Superior temporal gyrus (tissue), 1 donor: ENCODE measurements at regions not wholly inside any gene's neighbourhood (a gene's known extent, or its start where the extent isn't known, plus 50 kb on each side); places are given as distances from the start of the nearest gene placed in this dataset.
"Not testable (repeated sequence)": the region's sequence is repeated elsewhere in the genome, so short reads cannot be mapped to it uniquely, and the experiment has no call there.

ENCODE experiments used
- DNase-seq: peaks from one replicate; pipeline ENCODE4 v3.0.0-alpha.2; 2016; ENCODE audit errors: extremely low spot score

DNA sequence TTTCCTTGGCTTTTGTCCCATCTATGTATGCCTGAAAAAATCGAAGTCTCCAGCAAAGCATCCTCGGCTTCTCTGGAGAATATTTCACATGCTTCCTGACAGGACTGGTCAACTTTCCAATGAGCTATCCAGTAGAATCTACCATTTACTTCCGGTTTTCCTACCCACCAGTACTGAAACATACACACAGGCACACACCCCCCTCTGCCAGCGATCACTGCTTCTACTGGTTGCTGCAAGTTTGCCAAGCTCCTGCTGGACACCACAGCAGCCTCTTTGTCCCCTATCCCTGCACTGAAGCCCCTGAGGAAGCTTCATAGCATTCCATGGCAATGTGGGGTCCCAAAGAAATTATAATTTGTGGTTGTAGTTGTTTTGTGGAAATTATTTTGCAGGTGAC lies 536.8 kb downstream of the MATN1 start:
- no peak for DNase-seq

DNA sequence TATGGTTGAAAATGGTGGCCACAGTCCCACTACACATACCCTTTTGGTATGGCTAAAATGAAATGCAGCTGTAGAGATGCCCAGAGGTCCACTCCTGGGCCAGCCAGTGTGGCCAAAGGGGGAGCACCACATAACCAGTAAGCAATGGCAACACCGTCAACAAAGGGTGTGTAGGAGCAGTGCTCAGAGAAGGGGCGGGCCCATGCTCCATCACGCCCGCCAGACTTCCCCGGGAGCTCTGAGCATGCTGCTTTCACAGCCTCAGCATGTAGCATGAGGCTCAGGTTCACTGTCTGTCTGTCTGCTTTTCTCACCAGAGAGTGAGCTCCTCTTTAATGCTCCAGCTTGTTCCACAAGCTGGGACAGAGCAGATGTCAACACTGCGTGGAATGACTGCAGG lies 537.6 kb downstream of the MATN1 start:
- no peak for DNase-seq

DNA sequence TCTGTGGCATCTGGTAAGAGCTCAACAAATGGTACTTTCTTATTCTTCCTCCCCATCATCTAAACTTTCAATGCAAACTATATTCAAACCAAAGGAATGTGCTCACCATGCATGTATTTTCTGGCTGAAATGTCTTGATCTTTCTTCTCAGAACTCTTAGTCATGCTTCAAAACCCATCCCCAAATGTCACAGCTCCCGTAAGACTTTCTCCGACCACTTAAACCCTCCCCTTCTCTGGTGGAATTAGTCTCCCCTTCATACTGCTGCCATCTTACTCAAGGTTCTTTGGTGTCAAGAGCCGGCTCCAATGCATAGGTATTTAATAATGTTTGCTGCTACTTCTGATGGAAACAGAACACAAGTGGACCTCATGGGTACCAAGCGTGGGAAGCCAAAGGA lies 538.1 kb downstream of the MATN1 start:
- no peak for DNase-seq

DNA sequence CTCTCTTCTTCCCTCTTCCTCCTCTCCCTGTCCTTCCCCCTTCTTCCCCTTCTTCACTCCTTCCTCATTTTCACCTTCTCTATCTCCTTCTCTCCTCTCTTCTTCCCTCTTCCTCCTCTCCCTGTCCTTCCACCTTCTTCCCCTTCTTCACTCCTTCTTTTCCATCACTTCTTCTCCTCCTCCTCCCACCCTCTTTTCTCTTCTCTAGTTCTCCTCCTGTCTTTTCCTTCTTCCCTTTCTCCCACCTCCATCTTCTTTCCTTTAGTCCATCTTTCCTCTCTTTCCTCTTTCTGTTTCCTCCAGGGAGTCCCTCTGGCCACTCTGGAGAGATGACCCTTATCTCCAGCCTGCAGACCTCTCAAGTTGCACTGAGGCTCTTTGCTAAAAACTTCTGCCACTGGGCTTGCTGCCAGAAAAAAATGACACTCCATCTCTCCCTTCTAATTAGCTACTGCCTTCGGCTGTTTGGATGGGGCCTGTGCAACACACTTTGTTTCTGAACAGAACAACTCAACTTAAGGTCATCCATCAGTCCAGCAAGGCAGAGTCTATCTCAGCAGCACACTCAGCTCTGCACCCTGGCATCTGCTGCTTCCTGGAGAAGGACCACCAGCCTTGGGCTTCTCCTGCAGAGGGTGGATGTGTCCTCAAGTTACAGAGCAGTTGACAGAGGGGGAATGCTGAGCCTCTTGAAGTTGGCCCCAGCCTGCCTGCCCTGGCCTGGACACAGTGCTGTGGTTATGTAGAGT lies 538.8 kb downstream of the MATN1 start:
- DNase-seq: no peak

DNA sequence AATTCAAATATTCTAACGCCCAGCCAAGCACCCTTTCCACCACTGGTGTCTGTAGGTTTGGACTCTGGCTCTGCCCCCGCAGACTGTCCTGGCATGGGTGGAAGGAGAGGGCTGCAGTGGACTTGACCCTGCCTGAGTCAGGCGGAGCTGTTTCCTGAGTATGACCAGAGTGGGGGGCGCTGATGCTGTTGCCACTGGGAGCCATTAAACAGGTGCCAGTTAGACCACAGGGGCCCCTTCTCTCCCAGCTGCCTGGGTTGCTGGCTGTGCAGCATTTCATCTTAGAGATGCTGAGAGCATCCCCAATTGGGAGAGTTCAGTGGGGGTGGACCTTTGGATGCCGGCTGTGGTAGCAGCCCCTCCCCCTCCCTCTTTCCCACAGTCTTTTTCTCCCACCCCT lies 539.5 kb downstream of the MATN1 start:
- no peak for DNase-seq

DNA sequence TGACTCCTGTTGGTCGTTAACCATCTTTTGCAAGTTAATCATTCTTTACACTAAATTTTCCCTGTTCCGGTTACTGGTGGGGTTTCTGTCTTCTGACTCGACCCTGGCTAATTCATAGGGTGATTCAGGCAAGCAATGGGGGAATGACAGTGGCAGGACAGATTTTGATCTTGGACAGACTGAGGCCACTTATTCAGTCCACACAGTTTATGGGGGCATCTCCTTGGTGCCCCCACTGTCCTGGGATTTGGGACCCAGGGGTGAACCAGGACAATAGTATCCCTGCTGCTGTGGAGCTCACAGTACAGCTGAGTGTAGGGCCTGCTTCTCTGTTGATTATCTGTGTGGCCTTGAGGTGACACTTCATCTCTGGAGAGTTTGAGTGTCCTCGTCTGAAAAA lies 540.4 kb downstream of the MATN1 start:
- DNase-seq: no peak

DNA sequence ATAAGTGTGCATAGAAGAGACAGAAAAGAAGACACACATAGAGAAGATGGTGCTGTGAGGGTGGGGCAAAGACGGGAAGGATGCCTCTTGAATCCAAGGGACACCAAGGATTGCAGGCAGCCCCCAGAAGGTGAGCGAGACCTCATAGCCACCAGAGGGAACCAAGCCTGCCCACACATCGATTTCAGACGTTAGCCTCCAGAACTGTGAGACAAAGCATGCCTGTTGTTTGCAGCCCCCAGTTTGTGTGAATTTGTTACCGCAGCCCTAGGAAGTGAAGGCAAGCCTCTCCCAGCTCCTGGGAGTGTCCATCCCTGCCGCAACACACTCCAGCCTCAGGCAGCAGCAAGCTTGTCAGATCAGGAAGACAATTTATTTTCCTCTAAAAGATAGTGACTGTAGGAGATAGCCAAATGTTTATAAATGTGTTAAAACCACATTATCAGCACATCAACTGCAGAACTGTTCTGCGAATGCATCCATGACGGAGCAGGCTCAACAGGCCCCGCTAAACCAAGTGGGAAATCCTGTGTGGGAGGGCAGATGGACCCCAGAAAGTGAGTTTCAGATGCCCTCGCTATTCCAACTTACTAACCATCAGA lies 543.3 kb downstream of the MATN1 start:
- no peak for DNase-seq

DNA sequence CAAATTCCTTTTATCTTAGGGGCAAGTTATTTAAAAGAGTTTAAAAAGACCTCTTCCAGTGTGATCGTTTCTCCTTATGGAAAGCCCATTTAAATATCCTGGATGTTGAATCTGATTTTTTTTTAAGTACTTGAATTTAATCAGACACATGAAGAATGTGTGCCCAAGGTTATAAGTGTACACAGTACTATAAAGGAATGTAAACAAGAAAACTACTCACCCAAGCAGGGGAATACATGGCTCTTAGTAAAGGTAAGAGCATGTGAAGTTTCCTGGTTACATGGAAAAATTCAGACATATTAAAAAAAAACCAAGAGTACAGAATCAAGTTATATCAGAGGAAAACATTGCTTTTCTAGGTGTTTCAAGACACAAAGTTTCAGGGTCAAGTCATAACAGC lies 546.9 kb downstream of the MATN1 start:
- DNase-seq: no peak

DNA sequence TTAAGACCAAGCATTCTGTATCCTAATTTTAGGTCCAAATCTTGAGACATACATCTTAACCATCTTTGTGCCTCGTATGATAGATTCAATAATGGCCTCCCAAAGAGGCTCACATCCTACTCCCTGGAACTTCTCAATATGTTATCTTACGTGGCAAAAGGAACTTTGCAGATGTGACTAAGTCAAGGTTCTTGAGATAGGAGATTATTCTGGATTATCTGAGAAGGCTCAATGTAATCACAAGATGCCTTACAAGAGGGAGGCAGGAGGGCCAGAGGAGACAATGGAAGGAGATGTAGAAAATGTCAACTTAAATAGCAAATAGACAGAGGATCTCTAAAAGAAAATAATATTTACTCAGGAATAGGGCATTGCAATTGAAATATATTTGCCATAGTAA lies 548.9 kb downstream of the MATN1 start:
- no peak for DNase-seq

DNA sequence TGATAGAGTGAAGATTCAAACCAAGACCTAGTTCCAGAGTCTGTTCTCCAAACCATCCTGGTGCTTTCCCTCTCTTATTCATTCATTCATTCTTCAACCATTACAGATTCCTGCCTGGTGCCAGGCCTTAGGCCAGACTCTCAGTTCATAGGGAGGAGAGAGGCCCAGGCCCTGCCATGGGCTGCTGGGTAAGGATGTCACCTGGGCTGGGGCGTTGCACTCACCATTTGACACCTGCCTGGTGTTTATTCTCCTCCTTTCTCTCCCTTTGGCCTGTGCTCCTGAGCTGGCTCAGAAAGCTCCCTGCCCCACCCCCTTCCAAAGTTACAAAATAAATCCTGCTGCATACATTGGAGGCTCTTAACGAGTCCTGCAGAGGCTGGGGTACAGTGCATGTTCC lies 549.8 kb downstream of the MATN1 start:
- DNase-seq: no peak

DNA sequence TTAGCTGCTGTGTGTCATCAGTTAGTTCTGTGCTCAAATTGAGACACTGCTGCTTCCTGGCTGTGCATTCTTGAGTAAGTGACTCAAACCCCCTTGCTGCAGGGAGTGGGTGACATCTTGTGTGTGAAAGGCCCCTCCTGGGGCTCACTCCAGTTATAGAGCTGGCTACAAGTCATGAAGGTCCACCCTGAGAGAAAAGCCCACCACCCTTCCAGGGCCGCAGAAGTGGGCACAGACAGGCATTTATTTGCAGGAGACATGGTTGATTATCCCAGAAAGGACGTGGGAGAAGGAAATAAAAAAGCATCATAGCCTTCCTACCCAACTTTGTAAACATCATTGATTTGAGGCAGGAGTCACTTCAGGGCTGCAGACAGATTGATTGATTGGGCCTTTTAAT lies 550.6 kb downstream of the MATN1 start:
- DNase-seq: no peak

DNA sequence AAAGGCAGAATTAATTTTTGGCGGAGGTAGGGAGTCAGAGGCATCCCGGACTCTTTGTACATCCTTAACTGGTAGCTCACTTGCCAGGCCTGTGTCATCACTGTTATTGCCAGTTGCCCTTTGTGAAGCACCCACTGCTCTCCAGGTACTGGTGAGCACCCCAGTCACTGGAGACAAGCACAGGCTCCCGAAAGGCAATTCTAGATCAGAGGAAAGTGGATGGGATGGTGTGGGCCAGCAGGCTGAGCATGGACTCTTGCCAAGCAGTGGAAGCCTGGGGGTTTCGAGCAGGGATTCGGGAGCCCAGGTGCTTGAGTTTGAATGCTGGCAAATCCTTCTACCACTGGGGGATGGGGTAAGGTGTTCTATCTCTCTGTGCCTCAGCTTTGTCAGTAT lies 551.1 kb downstream of the MATN1 start:
- DNase-seq: no peak

DNA sequence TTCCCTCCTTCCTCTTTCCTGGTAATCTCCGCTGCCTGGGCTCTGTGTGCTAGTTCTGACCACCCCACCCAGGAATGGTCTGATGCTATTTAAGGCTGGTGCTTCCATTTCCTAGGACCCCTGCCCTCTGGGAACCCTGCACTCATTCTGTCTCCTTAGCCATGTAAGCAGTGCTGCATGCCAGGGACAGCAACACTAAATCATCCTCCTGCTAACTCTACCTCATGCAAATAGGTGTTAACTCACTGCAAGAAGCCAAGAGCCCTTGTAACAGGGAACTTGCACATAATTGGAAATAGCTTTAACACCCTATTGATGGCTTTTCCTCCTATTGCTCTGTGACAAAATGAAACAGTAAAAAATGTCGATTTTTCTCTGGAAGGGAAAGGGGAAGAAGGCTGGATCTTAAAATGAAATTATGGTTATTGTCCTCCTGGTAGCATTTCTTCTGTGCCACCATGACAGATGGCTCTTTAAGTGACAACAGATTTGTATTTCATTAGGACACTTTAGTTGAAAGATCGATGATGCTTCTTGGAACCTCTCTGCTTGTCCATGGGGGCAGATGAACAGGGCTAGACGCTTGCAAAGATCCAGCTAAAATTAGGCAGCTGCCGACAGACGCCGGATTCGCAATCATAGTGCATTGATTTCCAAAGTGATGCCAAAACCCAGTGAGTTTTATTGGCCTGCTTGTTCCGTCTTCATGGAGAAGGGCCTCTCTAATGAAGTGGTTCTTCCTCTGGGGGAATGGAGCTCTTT lies 551.7 kb downstream of the MATN1 start:
- no peak for DNase-seq

DNA sequence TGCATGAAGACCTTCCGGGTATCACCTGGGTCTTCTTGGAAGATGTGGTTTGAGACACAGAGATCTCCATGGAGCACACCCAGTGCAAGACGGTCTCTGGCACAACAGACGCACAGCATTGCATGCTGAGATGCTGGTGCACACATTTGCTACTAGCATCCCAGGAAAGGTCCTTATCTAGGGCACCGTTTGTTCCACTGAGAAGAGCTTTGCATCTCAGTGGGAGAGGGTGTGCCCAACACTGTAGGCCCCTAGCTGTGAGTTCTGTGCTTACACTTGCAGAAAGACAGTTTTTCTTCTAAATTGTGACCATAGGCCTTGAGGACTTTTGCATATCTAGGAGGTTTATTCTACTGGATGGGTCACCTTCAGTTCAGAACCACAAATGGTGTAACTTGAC lies 554.1 kb downstream of the MATN1 start:
- DNase-seq: no peak

DNA sequence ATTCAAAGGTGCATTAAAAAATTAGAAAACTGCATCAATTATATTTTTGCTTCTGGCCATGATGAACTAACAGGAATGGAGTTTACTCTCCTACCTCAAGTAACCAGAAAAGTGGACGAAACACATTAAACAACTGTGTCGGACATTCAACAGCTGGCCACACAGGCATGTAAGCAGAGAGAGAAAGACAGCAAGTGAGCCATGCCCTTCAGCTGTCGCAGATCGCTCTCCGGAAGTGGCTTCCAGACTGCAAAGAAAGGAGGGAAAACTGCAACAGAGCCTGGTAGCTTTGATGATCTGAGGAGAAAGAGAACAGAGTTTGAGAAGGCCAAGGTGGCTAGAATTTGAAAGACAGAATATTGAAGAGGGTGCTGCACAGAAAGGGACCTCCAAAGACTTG lies 557.2 kb downstream of the MATN1 start:
- no peak for DNase-seq

DNA sequence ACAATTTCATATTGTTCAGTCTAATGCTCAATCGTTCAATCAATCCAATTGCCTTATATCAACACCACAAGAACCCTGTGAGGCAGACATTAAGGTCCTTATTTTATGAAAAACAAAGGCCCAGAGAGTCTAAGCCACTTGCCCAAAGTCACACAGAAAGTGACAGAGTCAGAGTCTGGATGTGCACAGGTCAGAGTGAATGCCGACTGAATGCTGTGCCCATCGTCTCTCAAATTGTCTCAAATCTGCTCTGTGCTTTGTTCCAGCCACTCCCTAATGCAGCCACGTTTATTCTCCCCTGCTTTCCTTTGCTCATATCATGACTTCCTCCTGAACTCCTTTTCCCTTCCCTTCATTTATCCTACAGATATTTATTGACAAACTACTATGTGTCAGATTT lies 558.3 kb downstream of the MATN1 start:
- DNase-seq: no peak

DNA sequence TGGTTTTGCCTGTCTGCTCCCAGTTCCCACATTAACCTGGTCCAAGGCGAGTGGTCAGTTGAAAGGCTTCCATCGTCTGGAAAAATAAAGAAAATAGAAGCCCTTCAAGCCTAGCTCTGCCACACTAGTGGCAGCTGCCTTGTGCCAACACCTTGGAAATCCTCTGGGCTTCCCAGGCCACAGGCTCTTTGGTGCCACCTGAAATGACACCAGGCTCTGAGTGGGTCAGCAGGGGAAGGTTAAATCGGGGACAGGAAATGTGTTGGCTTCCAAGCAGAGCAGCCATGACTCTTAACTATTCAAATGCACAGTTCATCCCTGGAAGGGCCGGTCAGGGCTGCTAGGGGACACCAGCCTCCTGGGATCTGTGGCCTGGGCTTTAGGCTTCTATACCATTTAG lies 558.7 kb downstream of the MATN1 start:
- DNase-seq: no peak

DNA sequence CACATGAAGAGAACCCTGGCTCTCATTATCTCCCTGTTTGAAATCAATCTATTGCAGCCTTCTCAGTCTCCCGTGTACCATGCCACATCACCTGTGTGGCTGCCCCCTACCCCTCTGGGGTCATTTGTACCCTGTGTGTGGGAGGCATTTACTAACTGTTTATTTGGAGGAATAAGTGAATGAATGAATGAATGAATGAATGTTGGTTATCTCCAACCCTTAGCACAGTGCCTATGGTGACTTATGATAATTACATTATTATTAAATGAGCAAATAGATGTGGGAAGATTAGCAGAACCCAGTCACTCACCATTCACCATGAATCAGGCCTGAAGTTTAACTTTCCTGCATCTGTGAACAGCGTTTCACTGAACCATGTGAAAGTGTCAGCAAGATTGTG lies 560.8 kb downstream of the MATN1 start:
- DNase-seq: no peak

DNA sequence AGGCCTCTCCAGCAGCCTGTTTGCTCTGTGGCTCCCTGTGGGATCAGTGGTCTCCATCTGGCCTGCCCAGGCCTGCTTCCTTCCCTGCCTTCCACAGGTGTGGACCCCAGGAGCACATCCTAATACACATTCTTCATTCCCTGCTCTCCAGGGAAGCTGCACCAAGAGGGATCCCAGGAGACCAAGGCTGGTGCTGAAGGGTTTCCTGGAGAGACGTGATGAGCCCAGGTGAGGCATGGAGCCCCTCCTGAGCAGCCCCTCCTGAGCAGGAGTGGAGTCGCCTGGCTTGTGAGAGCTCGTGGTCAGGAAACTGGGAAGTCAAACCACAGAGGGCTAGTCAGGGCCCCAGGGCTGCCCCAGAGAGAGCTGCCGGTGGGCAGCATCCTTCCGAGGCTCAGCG lies 561.4 kb downstream of the MATN1 start:
- no peak for DNase-seq

DNA sequence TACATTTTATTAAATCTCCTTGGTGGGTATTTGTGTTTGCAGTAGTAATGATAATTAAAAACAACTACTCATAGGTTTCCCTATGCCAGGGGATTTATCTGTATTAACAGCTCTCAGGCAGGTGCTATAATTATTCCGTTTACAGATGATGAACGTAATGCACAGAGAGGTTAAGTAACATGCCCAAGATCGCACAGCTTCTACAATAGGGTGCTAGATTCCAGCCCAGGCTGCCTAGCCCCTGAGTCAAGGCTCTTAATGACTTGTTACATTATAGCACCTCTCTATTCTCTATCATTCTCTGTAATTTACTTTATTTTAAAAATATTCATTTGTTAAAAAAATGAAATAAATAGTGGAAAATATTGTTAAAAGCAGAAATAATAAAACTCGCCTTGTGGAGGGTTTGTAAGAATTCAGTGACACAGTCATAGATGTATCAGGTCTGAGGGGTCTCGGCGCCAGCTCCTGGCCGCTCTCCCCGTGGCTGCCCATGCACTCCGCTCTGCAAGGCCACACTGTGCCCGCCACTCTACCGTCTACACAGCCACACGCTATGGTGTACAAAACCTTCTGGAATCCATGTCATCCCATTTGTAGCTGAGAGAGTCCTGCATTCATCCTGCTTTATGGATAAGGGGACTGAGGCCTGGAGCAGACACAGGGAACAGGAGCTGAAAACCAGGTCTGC lies 562.2 kb downstream of the MATN1 start:
- no peak for DNase-seq

DNA sequence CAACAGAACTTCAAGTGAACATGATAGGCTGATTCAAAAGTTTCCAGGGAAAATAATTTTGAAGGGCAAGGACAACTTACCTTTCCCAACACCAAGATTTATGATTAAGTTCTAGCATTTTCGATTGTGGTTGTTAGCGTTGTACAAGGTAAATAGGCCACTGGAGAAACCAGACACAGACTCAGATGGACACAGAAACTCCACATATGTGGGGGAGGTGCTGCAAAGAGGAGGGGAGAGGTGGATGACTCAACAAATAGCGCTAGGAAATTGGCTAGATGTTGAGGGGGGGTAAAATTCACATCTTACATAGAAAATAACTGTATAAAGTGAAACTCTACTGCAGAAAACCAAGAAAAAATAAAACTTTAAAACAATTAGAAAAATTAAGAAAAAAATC lies 564.4 kb downstream of the MATN1 start:
- no peak for DNase-seq

DNA sequence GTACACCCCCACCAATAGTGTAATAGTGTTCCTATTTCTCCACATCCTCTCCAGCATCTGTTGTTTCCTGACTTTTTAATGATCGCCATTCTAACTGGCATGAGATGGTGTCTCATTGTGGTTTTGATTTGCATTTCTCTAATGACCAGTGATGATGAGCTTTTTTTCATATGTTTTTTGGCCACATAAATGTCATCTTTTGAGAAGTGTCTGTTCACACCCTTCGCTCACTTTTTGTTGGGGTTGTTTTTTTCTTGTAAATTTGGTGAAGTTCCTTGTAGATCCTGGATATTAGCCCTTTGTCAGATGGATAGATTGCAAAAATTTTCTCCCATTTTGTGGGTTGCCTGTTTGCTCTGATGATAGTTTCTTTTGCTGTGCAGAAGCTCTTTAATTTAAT lies 567.7 kb downstream of the MATN1 start:
- not testable (repeated sequence) for DNase-seq

DNA sequence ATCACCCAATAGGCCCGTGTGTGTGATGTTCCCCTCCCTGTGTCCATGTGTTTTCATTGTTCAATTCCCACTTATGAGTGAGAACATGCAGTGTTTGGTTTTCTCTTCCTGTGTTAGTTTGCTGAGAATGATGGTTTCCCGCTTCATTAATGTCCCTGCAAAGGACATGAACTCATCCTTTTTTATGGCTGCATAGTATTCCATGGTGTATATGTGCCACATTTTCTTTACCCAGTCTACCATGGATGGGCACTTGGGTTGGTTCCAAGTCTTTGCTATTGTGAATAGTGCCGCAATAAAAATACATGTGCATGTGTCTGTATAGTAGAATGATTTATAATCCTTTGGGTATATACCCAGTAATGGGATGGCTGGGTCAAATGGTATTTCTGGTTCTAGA lies 568.1 kb downstream of the MATN1 start:
- not testable (repeated sequence) for DNase-seq
